Common myeloid progenitor, CD34-positive (primary cell): ENCODE measurements at regions not wholly inside any gene's neighbourhood (a gene's known extent, or its start where the extent isn't known, plus 50 kb on each side); places are given as distances from the start of the nearest gene placed in this dataset.

ENCODE experiments used
- CTCF ChIA-PET: fragments of 350-600 bp; sonication (Branson Sonifier 250); formaldehyde crosslinking; loops from one replicate; lab custom pipeline; 2021; ENCODE audit warnings: antibody characterized with exemption; lab: Charles Lee
- POLR2A ChIA-PET: fragments of 350-600 bp; sonication (Branson Sonifier 250); formaldehyde crosslinking; loops from one replicate; lab custom pipeline; 2021; ENCODE audit warnings: antibody characterized with exemption; lab: Charles Lee
- DNase-seq, 3 donors: peaks; one replicate each; pipeline versions ENCODE4 v3.0.0 to v3.0.0-alpha.2; 2013
- H3K27ac ChIP-seq, 2 experiments: 1 replicate in 1 of 2; 2 replicates in 1 of 2; pipeline ENCODE4 v1.7.0; 2013; ENCODE audit warnings: inconsistent platforms in 2 of 2, low read length in 2 of 2, mild to moderate bottlenecking in 2 of 2, low read depth in 1 of 2, moderate library complexity in 1 of 2; ENCODE audit not compliant: severe bottlenecking in 2 of 2, insufficient read depth in 1 of 2, poor library complexity in 1 of 2
- H3K27me3 ChIP-seq, 5 experiments: replicated peaks in 2 of 5; 1 replicate in 3 of 5; 2 replicates in 2 of 5; pipeline versions ENCODE4 v1.6.1 to v1.7.0; 2013; ENCODE audit warnings: low read length in 4 of 5, mild to moderate bottlenecking in 2 of 5, moderate library complexity in 2 of 5, inconsistent platforms in 1 of 5; ENCODE audit not compliant: insufficient read depth in 5 of 5, control insufficient read depth in 4 of 5
- H3K36me3 ChIP-seq, 4 experiments: 1 replicate in 2 of 4; 2 replicates in 2 of 4; pipeline versions ENCODE4 v1.6.1 to v1.7.0; 2013; ENCODE audit warnings: low read length in 3 of 4, control low read depth in 1 of 4, mild to moderate bottlenecking in 1 of 4; ENCODE audit not compliant: control insufficient read depth in 4 of 4, insufficient read depth in 4 of 4
- H3K4me1 ChIP-seq, 4 experiments: 1 replicate in 3 of 4; 2 replicates in 1 of 4; pipeline versions ENCODE4 v1.6.1 to v1.7.1; 2013; ENCODE audit warnings: low read length in 3 of 4, mild to moderate bottlenecking in 3 of 4, control low read depth in 1 of 4, inconsistent platforms in 1 of 4, moderate library complexity in 1 of 4; ENCODE audit not compliant: control insufficient read depth in 4 of 4, insufficient read depth in 4 of 4; ENCODE audit errors: control extremely low read depth in 1 of 4
- H3K4me3 ChIP-seq, 7 experiments: 1 replicate in 4 of 7; 2 replicates in 3 of 7; pipeline versions ENCODE4 v1.5.1 to v1.7.0; 2013; ENCODE audit warnings: mild to moderate bottlenecking in 7 of 7, low read length in 6 of 7, moderate library complexity in 6 of 7, inconsistent platforms in 2 of 7, low read depth in 2 of 7, control low read depth in 1 of 7; ENCODE audit not compliant: insufficient read depth in 4 of 7, control insufficient read depth in 1 of 7; ENCODE audit errors: extremely low read depth in 1 of 7
- H3K9me3 ChIP-seq, 5 experiments: 1 replicate in 4 of 5; 2 replicates in 1 of 5; pipeline versions ENCODE4 v1.6.1 to v1.7.1; 2013; ENCODE audit warnings: low read length in 4 of 5, mild to moderate bottlenecking in 2 of 5, inconsistent platforms in 1 of 5, low read depth in 1 of 5, moderate library complexity in 1 of 5; ENCODE audit not compliant: control insufficient read depth in 4 of 5, insufficient read depth in 2 of 5; ENCODE audit errors: control extremely low read depth in 1 of 5
- WGBS: methylation state at CpG from one replicate; pipeline ENCODE4 v1.1.5; 2013; ENCODE audit not compliant: insufficient coverage; 5-methylcytosine and 5-hydroxymethylcytosine counted together

DNA sequence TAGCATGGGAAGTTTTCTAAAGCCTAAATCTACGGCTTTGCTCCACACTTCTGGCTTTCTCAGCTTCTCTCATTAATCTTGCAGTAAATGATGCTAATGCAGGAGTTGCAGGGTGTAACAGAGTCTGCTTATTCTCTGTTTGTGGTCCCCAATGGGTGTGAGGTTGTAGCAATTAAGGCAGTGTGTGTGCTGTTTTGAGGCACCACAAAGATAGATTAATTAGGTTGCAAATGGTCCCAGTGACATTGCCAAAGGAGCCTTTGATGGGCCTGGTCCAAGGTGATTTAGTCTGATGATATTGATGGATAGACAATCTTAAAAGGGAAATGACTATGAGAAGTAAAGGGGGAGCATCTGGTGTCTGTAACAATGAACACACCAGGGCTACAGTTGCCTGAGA, 1313.7 kb upstream of the CDH8 start:
- POLR2A ChIA-PET: no interaction called here
- Histone ChIP-seq H3K4me1 (no peaks in the 10 kb centered on the region), H3K36me3 (no peaks in the 10 kb centered on the region), H3K9me3 (no peaks in the 10 kb centered on the region), H3K27ac (no peak overlapping the region), H3K27me3 (no peaks in the 10 kb centered on the region), H3K4me3 (no peak overlapping the region)
- no CpG with 5 or more reads among the region's 1 CpG for WGBS
- DNase-seq: no peak
- CTCF ChIA-PET: no interaction called here

DNA sequence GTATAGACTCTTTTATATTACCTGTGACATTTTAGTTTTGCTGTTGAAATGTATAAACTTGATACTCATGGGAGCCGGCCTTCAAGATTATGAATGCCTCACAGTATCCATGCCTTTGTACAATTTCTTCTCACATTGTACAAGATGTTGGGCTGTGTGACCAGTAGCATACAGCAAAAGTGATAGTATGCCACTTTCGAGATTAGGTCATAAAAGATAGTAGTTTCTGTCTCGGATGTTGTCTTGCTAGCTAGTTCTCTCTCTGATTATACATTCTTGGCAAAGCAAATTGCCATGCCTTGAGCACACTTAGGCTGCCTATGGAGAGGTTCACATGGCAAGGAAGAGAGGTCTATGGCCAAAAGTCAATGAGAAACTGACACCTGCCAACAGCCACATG, 1309.8 kb upstream of the CDH8 start:
- H3K4me1 ChIP-seq: no peaks in the 10 kb centered on the region
- WGBS: 89% methylated on average over 2 of the region's 3 CpGs
- no peaks in the 10 kb centered on the region for H3K9me3 ChIP-seq
- no peak overlapping the region for H3K27ac ChIP-seq
- no peak for DNase-seq
- H3K27me3 ChIP-seq: no peaks in the 10 kb centered on the region
- CTCF ChIA-PET: interaction anchor here (1.1 to 1.3 kb wide), 2 partner anchors 13 to 16 kb away, joined by 3 read pairs; no protein-coding TSS in a partner anchor
- POLR2A ChIA-PET: no interaction called here
- H3K36me3 ChIP-seq: no peaks in the 10 kb centered on the region
- H3K4me3 ChIP-seq: no peak overlapping the region

DNA sequence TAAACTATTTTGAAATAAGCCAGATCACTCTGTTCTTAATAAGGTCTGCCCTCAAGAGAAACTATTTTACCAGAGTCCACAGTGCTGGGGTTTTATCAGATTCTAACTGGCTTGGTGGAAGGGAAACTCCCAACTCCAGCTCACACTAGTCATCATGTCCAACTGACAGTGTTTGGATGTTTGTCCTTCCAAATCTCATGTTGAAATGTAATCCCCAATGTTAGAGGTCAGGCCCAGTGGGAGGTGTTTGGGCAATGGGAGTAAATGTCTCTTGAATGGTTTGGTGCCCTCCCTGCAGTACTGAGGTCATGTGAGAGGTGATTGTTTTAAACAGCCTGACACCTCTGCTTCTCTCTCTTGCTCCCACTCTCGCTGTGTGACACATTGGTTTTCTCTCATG, 1301.0 kb upstream of the CDH8 start:
- CTCF ChIA-PET: no interaction called here

GRCh38 chr16:63331111-63331510, 1294.9 kb upstream of the CDH8 start:
- Histone ChIP-seq H3K27ac (no peak overlapping the region), H3K36me3 (no peaks in the 10 kb centered on the region), H3K4me1 (no peaks in the 10 kb centered on the region), H3K9me3 (peaks cover 0 to 1% (median 0%) of the 10 kb centered on the region in 5 experiments), H3K4me3 (no peak overlapping the region), H3K27me3 (no peaks in the 10 kb centered on the region)
- POLR2A ChIA-PET: no interaction called here
- WGBS: 83% methylated on average over 1 of the region's 3 CpGs
- CTCF ChIA-PET: no interaction called here
- DNase-seq: no peak

More for the DNA sequence above, 1301.0 kb upstream of the CDH8 start:
- H3K36me3 ChIP-seq: no peaks in the 10 kb centered on the region
- POLR2A ChIA-PET: interaction anchor here (0.6 kb wide), 1 partner anchor 317 kb away, joined by 3 read pairs; no protein-coding TSS in a partner anchor
- H3K27ac ChIP-seq: no peak overlapping the region
- H3K4me3 ChIP-seq: no peak overlapping the region
- WGBS: 100% methylated on average over 1 of the region's 1 CpG
- H3K27me3 ChIP-seq: no peaks in the 10 kb centered on the region
- peaks cover 0 to 1% (median 0%) of the 10 kb centered on the region in 5 experiments for H3K9me3 ChIP-seq
- no peaks in the 10 kb centered on the region for H3K4me1 ChIP-seq
- DNase-seq: no peak

- Histone ChIP-seq H3K27me3 (no peaks in the 10 kb centered on the region), H3K36me3 (no peaks in the 10 kb centered on the region), H3K4me1 (peaks cover 0 to 20% (median 7%) of the 10 kb centered on the region in 4 experiments), H3K27ac (no peak overlapping the region), H3K4me3 (no peak overlapping the region), H3K9me3 (peaks cover 0 to 1% (median 0%) of the 10 kb centered on the region in 5 experiments)
- DNase-seq: no peak
- POLR2A ChIA-PET: no interaction called here
- CTCF ChIA-PET: no interaction called here
- no CpG with 5 or more reads among the region's 3 CpGs for WGBS
Observed at GRCh38 chr16:63326736-63327339, 1290.6 kb upstream of the CDH8 start.

GRCh38 chr16:63323722-63324705, 1287.8 kb upstream of the CDH8 start:
- CTCF ChIA-PET: interaction anchor here (1.6 kb wide), 1 partner anchor 34 kb away, joined by 3 read pairs; no protein-coding TSS in a partner anchor
- no peaks in the 10 kb centered on the region for H3K36me3 ChIP-seq
- H3K27ac ChIP-seq: no peak overlapping the region
- H3K9me3 ChIP-seq: peaks cover 0 to 1% (median 0%) of the 10 kb centered on the region in 5 experiments
- POLR2A ChIA-PET: no interaction called here
- 0% methylated on average over 1 of the region's 5 CpGs for WGBS
- H3K4me1 ChIP-seq: peaks cover 0 to 20% (median 7%) of the 10 kb centered on the region in 4 experiments
- peak overlapping the region in 2 of 7 experiments; percentile 19 to 28 for H3K4me3 ChIP-seq
- H3K27me3 ChIP-seq: no peaks in the 10 kb centered on the region
- DNase-seq: peak; percentile 10 to 73 (median 53)
